SK-N-SH (cell line): ENCODE measurements at regions not wholly inside any gene's neighbourhood (a gene's known extent, or its start where the extent isn't known, plus 50 kb on each side); places are given as distances from the start of the nearest gene placed in this dataset.

Source experiments
- CTCF ChIP-seq: fragments of 200-600 bp; sonication (generic); IDR thresholded peaks from 2 replicates; pipeline ENCODE4 v1.6.1; 2017; ENCODE audit warnings: antibody characterized with exemption, mild to moderate bottlenecking, moderate library complexity
- EP300 ChIP-seq, 2 experiments: IDR thresholded peaks; 2 replicates each; pipeline versions ENCODE4 v1.4.0 to v1.6.1; 2012; ENCODE audit warnings: borderline replicate concordance in 1 of 2, low read depth in 1 of 2, low read length in 1 of 2
- EZH2phosphoT487 ChIP-seq: fragments of 200-600 bp; sonication (generic); IDR thresholded peaks from 2 replicates; pipeline ENCODE4 v1.6.1; 2017; ENCODE audit warnings: low read depth, mixed run types, mild to moderate bottlenecking, antibody characterized with exemption, moderate library complexity, borderline replicate concordance
- FOXM1 ChIP-seq: IDR thresholded peaks from 2 replicates; pipeline ENCODE4 v1.4.0; 2012; ENCODE audit warnings: low read depth, mild to moderate bottlenecking
- MXI1 ChIP-seq: IDR thresholded peaks from 2 replicates; pipeline ENCODE4 v1.6.1; 2012; ENCODE audit warnings: mild to moderate bottlenecking, low read depth, low read length, improper control_type of control experiment
- REST ChIP-seq: IDR thresholded peaks from 2 replicates; pipeline ENCODE4 v1.6.1; 2012; ENCODE audit warnings: mild to moderate bottlenecking, low read depth, low read length, moderate library complexity
- TAF1 ChIP-seq: IDR thresholded peaks from 2 replicates; pipeline ENCODE4 v1.6.1; 2012; ENCODE audit warnings: low read depth, mild to moderate bottlenecking, low read length, moderate library complexity, borderline replicate concordance
- TCF12 ChIP-seq: IDR thresholded peaks from 2 replicates; pipeline ENCODE4 v1.4.0; 2012
- YY1 ChIP-seq: IDR thresholded peaks from 2 replicates; pipeline ENCODE4 v1.4.0; 2012; ENCODE audit warnings: low read depth, mild to moderate bottlenecking
- TF ChIP-seq, protein P1 (sequence below): IDR thresholded peaks from 2 replicates; pipeline ENCODE4 v1.4.0; 2012; ENCODE audit warnings: low read depth

DNA sequence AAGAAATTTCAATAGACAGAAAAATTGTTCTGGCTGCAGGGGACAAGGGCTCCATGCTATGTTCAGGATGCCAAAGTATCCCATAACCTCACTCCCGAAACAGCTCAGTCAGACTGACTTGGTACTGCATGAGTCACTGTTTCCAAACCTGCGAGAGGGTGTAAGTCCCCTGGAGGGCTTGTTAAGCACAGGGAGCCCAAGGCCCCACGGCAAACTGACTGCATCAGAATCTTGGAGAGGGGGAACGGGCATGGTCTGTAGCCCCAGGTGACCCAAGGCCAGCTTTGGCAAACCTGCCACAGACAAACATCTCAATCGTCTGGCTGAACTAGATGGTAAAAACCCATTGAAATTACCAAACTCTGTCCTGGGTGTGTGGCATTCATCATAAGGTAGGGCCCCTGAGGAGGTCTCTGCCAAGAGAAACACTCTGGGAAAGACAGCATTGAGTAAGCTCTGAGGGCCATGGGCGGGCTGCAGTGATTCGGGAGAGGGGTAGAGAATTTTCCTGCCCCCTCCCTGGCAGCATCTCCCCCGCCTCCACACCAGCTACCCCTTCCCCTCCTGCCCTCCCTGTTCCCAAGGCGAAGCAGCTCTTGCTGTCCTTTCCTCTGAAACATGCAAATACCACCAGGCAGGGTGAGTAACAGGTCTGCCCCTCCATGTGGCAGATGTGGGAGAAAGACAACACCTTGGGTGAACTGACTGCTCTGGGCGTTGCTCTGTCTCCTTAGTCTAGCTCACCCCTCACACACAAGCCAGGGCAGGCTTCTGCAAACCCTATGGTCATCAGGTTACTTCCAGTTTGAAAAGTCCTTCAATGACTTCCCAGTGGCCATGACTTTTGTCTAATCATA, 274.7 kb upstream of the SIX2 start:
- TF ChIP-seq TAF1 (no peak), EP300 (IDR thresholded peaks at IDR 0.05; ENCODE audit: borderline replicate concordance in 1 of 2, low read depth in 1 of 2, low read length in 1 of 2) (no peak; a peak in 1 of 4 replicates), CTCF (no peak), REST (no peak), MXI1 (no peak), YY1 (no peak), FOXM1 (no peak), TCF12 (peak; percentile 38), EZH2phosphoT487 (no peak)
- TF ChIP-seq, protein P1, sequence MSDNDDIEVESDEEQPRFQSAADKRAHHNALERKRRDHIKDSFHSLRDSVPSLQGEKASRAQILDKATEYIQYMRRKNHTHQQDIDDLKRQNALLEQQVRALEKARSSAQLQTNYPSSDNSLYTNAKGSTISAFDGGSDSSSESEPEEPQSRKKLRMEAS = no peak
